GM12874 (cell line): ENCODE measurements at regions not wholly inside any gene's neighbourhood (a gene's known extent, or its start where the extent isn't known, plus 50 kb on each side); places are given as distances from the start of the nearest gene placed in this dataset.

Source experiments
- CTCF ChIP-seq: IDR thresholded peaks from 2 replicates; pipeline ENCODE4 v1.5.1; 2011; ENCODE audit warnings: low read depth, mild to moderate bottlenecking, control low read depth, low read length, moderate library complexity; ENCODE audit not compliant: insufficient read depth

- no peak for TF ChIP-seq CTCF
Measured at GRCh38 chr1:237999426-238000052, 108.8 kb upstream of the ZP4 start.

GRCh38 chr1:237998581-237998980, 107.9 kb upstream of the ZP4 start:
- TF ChIP-seq CTCF: no peak

DNA sequence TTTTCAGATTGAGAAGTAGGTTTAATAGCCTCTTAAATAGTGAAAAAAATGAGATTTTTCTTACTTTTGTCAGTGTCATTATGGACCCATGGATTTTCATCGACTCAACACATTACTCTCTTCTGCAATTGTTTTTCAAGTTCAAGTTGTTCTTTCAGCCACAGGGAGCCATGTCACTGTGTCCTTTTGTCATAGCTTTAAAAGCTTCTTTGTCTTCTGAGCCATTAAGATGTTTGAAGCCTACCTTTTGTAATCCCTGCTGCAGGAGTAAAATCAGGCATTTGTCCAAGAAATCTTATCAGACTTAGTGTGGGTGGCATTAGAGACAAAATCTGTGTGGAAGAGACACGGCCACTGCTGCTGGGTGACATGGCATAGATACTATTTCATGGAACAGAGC, 92.8 kb upstream of the ZP4 start:
- no peak for TF ChIP-seq CTCF

- no peak for TF ChIP-seq CTCF
Measured at GRCh38 chr1:237981223-237981622, 90.5 kb upstream of the ZP4 start.

DNA sequence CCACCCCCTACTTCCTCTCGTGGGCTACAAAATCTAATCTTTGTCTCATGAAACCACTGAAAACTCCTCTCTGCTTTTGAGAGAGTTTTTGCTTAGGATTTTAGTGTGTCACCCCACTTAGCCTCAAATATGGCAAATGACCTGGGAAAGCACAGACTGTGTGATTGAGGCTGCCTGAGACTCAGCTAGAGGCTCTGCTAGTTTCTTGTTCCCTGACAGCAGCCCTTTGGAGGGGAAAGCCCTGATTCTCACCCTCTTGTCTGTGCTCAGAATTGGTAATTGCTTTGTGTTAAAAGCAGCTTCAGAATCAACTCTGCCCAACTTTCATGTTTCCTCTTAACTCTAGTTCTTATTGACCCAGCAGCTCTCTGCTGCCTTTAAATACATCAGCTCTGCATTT, 85.6 kb upstream of the ZP4 start:
- no peak for TF ChIP-seq CTCF

DNA sequence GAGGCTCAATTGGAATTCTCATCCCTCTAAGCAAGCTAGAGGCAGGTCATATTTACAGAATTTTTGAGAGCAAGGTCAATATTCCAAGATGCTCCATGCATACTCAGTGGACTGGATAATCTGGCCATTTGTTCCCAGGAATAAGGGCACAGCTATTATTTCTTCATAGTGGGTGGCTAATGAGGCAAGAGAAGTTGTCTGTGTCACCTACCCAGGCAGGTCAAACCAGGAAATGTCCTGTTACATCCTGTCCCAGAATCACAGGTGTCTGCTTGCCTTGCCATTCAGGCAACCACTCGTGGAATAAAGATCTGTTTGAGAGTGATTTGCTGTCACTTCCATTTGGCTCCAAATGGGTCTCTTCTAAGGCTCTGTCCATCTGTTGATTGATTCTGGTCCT, 85.2 kb upstream of the ZP4 start:
- no peak for TF ChIP-seq CTCF

GRCh38 chr1:237975376-237975775, 84.7 kb upstream of the ZP4 start:
- TF ChIP-seq CTCF: no peak
